GM21360 (cell line): ENCODE measurements at regions not wholly inside any gene's neighbourhood (a gene's known extent, or its start where the extent isn't known, plus 50 kb on each side); places are given as distances from the start of the nearest gene placed in this dataset.

Experiments
- ATAC-seq: cut with Tn5 transposase; IDR thresholded peaks from one replicate; pipeline ENCODE4 v1.9.1; 2021; ENCODE audit warnings: mild to moderate bottlenecking, moderate library complexity; ENCODE audit not compliant: unreplicated experiment

DNA sequence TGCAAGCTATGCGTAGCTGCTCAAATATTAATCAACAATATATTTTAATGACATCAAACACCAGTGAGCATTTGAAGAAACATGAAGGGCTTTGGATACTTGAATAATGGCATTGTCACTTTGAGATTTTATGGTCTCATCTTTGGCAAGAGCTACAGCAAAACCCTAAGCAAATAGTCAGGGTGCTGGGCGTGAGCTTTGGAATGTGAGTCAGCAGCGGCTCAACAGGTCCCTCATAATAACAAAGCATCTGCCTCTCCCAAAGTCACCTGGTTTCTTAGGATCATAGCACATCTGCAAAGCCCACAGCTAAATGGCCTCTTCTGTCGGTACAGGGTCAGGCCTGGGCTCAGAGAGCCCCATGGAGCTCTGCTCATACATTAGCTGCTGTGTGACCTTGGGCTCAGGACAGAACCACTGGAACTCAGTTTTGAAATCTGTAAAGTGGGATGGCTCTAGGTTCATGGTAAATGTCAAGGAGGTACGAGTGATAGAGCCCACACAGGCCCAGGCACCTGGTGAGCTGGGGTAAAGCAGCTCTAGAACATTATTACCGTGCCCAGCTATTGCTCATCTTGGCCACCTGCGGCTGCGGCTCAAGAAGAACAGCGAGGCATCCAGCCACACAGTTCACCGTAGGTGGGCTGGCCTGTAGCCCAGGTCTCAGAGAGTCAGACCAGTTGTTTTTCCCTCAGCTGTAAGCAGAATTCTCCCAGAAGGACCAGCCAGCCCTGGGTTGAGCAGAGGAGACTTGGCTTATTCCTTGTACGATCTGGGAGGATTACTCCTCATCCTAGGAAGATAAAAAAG is 544.5 kb upstream of the CDH11 start:
- ATAC-seq: no peak

DNA sequence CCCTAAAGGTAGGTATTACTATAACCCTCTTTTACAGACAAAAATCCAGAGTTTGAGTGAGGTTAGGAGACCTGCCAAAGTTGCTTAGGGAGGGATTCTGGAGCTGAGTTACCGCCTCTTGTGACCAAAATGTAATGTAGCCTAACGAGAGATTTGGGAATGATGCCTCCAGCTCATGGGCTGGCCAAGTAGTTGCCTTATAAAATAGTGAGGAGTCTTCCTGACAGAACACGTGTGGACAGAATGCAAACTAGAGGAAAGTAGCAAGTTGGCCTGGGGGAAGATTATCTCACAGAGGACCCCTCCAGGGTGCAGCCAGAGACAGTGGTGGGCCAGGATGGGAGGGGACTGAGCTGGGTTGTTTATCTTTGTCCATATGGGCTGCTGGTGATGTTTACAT is 543.7 kb upstream of the CDH11 start:
- ATAC-seq: no peak

- no peak for ATAC-seq
Observed at GRCh38 chr16:65663774-65664173, 541.9 kb upstream of the CDH11 start.

DNA sequence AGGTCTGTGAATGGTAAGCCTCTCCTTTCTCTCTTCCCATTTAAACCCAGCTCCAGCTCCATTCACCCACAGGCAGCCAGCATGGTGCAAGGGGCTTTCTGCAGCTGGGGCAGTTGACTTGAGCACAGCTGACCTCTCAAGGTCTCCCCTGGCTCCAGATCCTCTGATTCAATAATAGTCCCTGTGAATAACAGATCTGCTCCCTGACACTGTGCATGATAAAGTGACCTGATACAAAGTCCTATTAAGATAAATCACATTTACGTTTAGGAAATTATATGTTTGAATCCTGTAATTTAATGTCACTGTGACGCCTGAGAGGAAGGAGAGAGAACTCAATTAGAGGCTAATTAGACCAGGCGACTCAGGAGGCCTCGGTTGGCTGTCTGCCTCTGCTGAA is 540.4 kb upstream of the CDH11 start:
- ATAC-seq: no peak

GRCh38 chr16:65661558-65661957 is 539.7 kb upstream of the CDH11 start:
- ATAC-seq: no peak

GRCh38 chr16:65660390-65660789 is 538.5 kb upstream of the CDH11 start:
- ATAC-seq: no peak

DNA sequence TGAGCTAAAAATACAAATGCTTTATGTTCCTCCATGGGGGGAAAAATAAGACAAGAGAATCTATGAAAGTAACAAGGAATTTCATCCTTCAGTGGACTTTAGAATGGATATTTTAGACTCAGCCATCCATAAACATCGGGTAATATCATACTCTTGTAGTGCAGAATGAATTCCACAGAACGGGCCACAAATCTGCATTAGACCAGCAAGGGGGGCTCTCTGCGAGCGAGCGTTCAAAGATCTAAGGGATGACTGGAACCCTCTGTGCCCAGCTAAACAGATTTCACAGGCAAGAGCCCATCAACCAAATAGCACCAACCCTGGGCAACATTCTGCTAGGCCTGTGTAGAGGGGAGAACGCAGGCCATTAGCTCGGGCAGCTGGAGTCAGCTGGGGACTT is 537.9 kb upstream of the CDH11 start:
- no peak for ATAC-seq

- no peak for ATAC-seq
Observed at GRCh38 chr16:65658787-65659220, 536.9 kb upstream of the CDH11 start.

- no peak for ATAC-seq
Observed at GRCh38 chr16:65658349-65658748, 536.5 kb upstream of the CDH11 start.

DNA sequence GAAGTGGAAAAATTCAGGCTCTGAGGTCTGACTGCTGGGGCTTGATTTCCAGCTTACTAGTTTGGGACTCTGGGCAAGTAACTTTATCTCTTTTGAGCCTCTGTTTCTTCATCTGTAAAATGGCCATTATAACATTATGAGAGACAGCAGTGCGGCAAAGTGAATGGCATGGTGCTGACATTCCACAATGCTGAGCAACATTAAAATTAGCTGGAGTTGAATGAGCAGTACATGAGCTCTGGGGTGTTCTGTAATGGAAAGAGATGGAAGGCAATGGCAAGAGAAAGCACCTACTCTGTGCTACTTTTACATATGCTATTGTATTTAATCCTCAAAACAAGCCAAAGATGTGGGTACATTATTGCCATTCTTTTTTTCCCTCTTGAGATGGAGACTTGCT is 535.7 kb upstream of the CDH11 start:
- ATAC-seq: no peak

DNA sequence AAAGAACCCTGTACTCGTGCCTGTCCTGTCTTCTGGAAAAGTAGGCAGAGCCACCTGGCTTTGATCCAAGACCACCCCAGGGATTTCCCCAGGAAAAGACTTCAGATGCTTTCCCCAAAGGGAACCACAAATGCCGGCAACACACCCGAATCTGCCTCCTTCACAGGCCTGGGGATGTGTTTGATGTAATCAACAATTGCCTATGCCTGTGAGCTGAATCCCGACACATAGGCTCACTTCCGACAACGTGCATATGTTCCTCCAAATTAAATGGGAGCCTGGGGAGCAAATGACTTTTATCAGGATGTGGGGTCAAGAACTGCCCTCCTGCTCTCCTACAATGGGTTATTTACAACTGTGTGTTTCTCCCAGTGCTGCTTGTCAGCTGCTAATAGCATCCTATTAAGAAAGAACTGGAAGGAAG is 535.2 kb upstream of the CDH11 start:
- no peak for ATAC-seq

DNA sequence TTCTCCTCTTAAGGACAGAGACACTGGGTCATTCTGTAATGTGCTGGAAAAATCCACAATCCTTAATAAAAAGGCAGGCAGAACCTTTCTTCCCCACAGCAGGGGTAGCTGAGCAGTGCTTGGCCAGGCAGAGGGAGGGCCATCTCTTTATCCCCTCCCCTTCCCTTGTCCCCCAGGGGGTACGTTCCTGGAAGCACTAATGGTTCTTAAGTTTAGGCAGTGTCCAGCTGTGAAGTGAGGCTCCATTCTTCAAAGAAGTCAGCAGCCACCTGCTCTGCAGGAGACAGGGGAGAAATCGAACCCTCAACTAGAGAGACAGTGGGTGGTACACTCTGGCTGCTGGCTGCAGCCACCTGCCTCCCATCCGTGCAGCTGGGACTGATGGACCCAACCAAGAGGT is 533.9 kb upstream of the CDH11 start:
- no peak for ATAC-seq

- ATAC-seq: no peak
Observed at GRCh38 chr16:65648101-65648500, 526.2 kb upstream of the CDH11 start.

- no peak for ATAC-seq
Observed at GRCh38 chr16:65644821-65645220, 523.0 kb upstream of the CDH11 start.

DNA sequence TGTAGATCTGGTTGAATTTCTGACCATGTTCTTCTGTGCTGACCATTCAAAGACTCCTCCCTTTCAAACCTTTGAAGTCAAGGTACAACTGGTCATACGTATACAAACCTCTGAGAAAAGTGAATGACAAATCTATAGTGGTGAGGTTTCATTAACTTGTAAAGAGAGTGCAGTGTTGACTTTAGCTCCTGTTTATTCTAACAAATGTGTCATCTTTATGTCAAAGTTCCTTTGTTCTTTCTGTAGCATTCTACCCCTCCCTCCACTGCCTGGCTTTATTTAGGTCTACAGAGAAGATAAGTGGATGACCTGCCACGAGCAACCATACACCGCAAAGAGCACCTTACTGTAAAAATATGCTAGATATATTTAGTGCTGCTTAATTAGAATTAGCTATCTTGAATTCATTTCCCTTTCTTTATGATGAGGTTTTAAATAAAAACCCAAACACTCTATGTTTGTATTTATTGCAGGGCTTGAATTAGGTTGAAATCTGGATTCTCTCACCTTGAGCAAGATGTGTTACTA is 520.0 kb upstream of the CDH11 start:
- ATAC-seq: no peak

DNA sequence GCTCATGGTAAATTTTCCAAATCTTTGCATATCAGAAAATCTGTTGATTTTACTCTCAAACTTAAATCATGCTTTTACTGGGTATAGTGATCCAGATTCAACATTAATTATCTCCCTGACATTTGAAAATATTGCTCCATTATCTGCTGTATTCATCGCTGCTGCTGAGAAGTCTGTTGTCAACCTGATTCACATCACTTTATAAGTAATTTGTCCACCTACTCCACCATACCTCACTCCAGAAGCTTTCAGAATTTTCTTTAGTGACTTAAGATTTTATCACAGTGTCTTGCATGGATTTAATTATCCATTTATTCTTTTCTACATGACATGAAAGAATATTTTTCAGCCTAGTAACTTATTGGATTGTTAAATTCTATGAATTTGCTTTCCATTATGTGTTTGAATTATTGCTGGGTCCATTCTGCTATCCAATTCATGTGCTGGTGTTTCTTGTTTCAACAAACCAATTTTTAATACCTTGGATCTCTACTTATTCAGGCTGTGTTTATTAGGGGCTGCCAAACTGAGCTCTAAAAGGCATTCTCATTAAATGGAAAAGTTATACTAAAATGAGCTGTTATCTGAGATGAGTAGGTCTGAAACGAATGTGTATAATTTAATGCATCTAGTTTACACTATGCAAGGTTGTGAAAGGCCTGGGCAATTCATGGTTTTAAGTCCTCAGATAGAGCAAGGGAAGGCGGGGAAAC is 519.3 kb upstream of the CDH11 start:
- no peak for ATAC-seq

DNA sequence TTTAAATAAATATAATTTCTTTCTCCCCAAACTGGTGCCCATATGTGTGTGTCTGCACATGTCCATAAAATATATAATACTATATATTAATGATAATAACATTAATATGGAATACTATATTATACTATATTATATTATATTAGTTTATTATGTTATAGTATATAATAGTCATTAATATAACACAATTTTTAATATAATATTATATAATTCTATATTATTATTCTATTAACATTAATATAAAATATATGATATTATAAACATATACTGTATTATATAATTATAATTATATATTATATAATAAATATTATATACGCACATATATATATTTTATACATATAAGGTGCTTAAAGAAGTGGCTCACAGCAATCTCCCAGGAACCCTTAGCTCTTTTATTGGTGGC is 513.0 kb upstream of the CDH11 start:
- no peak for ATAC-seq

DNA sequence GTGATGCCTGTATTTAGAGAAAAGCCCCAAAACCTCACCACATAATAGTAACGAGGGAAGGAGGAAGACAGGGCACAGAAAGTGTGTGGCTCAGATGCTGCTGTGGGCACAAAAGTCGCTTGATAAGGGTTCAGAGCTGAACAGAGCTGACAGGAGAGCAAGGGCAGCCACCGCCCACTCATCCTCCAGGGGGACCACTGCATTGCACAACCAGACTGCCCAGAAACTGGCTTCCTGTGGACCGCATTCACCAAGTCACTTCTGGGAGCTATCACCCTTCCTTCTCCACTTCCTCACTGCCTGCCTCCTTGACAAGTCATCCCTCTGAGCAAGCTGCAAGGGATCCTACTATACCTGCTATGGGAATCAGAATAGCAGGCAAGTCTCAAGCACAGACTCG is 512.4 kb upstream of the CDH11 start:
- no peak for ATAC-seq

DNA sequence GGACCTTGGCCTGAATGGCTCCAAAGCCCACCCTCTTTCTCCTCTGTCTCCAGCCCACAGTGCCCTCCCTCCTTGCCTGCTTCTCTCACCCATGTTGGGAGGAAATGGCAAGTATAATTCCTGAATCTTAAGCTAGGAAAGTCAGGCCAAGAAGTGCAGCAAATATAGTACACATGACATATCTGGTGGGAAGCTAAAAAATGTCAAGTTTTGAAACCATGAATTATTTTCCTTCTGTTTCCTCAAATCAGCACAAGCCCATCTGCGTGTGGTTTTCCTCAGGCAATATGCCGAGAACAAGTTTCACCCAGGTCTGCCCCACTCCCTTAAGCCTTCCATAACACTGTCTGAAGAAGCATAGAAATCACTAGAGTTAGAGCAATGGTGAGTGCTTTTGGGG is 502.8 kb upstream of the CDH11 start:
- ATAC-seq: no peak

DNA sequence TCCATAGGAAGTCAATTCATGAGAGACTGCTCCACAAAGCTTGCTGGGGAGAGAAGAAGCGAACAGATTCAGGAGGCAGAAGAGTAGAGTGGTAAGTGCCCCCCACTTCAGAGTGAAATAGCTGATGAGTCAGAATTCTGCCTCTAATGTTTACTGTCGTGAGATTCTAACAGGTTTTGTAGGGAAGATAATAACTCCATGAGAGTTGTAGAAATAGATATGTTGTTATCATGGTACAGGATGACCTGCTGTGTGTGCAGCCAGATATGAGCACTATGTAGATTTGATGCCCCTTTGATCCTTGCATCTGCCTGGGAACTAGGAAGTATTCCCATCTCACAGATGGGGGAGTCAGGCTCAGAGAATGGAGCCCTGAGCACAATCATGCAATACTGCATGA is 502.4 kb upstream of the CDH11 start:
- no peak for ATAC-seq

GRCh38 chr16:65622871-65623270 is 501.0 kb upstream of the CDH11 start:
- no peak for ATAC-seq

- no peak for ATAC-seq
Observed at GRCh38 chr16:65622151-65622550, 500.3 kb upstream of the CDH11 start.
